Retinal pigment epithelial cell (primary cell): ENCODE measurements at regions not wholly inside any gene's neighbourhood (a gene's known extent, or its start where the extent isn't known, plus 50 kb on each side); places are given as distances from the start of the nearest gene placed in this dataset.
"Not testable (repeated sequence)": the region's sequence is repeated elsewhere in the genome, so short reads cannot be mapped to it uniquely, and the experiment has no call there.

ENCODE experiments used
- DNase-seq: peaks from one replicate; pipeline ENCODE4 v3.0.0-alpha.2; 2010; ENCODE audit warnings: low read depth
- H3K4me3 ChIP-seq: 2 replicates; pipeline ENCODE4 v1.5.1; 2011; ENCODE audit warnings: mild to moderate bottlenecking, low read length, control low read depth, moderate library complexity
- TF ChIP-seq, protein P1 (sequence below): conservative IDR thresholded peaks from 2 replicates; pipeline ENCODE4 v1.5.1; 2011; ENCODE audit warnings: low read depth, low read length, control low read depth, inconsistent platforms

GRCh38 chr5:57066924-57067596 lies 106.8 kb upstream of the GPBP1 start:
- no peak for DNase-seq
- no peak overlapping the region for H3K4me3 ChIP-seq
- TF ChIP-seq, protein P1, sequence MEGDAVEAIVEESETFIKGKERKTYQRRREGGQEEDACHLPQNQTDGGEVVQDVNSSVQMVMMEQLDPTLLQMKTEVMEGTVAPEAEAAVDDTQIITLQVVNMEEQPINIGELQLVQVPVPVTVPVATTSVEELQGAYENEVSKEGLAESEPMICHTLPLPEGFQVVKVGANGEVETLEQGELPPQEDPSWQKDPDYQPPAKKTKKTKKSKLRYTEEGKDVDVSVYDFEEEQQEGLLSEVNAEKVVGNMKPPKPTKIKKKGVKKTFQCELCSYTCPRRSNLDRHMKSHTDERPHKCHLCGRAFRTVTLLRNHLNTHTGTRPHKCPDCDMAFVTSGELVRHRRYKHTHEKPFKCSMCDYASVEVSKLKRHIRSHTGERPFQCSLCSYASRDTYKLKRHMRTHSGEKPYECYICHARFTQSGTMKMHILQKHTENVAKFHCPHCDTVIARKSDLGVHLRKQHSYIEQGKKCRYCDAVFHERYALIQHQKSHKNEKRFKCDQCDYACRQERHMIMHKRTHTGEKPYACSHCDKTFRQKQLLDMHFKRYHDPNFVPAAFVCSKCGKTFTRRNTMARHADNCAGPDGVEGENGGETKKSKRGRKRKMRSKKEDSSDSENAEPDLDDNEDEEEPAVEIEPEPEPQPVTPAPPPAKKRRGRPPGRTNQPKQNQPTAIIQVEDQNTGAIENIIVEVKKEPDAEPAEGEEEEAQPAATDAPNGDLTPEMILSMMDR: no peak

GRCh38 chr5:57067597-57067924 lies 106.3 kb upstream of the GPBP1 start:
- TF ChIP-seq, protein P1: no peak
- no peak overlapping the region for H3K4me3 ChIP-seq
- no peak for DNase-seq

- no peak overlapping the region for H3K4me3 ChIP-seq
- TF ChIP-seq, protein P1: no peak
- DNase-seq: no peak
Measured at GRCh38 chr5:57069115-57069835, 104.6 kb upstream of the GPBP1 start.

DNA sequence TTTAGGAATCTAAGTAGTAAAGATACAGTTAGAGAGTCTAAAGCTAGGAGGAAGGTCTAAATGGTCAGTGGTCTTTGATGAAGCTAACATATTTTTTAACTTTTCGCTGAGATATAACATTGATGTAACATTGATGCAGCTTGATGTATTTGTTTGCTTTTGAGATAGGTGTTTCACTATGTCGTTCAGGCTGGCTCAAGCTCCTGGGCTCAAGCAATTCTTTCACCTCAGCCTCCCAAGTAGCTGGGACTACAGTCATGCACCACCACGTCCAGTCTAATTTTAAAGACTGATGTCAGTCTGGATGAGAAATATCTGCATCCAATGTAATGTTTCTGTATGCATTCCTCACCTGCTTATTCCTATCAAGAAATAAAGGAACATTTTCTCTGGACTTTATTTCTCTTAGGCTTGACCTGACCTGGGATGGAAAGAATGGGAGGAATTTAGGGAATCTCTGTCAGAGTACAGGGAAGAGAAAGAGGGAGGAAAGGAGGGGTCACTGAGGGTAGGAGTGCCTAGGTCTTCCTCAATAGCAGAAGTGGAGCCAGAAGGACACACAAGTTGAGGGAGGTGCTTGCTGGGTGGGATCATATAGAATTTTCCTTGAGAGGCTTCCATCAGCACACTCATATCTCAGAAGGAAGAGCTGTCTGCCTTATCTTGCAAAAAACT lies 101.5 kb upstream of the GPBP1 start:
- H3K4me3 ChIP-seq: no peak overlapping the region
- TF ChIP-seq, protein P1: no peak
- DNase-seq: peak; percentile 5

DNA sequence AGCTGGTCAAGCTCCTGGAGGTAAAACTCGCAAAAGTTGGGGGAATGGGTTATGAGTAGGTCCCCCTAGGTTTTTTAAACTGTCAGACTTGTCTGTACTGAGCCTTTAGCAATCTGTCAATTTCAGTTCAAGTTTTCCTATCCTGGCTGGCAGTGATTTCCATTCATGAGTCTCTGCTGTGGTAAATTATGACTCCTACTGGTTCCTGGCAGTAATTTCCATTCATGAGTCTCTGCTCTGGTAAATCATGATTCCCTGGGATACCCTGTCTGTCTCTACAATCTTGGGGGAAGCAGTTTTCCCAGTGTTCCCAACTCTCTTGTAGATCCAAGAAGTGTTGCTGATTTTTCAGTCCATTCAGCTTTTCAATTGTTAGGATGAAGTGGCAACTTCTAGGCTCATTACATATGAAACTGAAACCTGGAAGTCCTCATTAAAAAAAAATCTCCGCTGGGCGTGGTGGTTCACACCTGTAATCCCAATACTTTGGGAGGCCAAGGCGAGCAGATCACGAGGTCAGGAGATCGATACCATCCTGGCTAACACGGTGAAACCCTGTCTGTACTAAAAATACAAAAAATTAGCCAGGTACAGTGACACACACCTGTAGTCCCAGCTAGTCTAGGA lies 91.3 kb upstream of the GPBP1 start:
- TF ChIP-seq, protein P1: peak; percentile 59
- peak; percentile 2 for DNase-seq
- no peak overlapping the region for H3K4me3 ChIP-seq

- TF ChIP-seq, protein P1: no peak
- DNase-seq: no peak
- no peak overlapping the region for H3K4me3 ChIP-seq
Measured at GRCh38 chr5:57085306-57086081, 88.4 kb upstream of the GPBP1 start.

DNA sequence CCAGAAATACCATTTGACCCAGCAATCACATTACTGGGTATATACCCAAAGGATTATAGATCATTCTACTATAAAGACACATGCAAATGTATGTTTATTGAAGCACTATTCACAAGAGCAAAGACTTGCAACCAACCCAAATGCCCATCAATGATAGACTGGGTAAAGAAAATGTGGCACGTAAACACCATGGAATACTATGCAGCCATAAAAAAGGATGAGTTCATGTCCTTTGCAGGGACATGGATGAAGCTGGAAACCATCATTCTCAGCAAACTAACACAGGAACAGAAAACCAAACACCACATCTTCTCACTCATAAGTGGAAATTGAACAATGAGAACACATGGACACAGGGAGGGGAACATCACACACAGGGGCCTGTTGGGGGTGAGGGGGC lies 85.9 kb upstream of the GPBP1 start:
- DNase-seq, H3K4me3 ChIP-seq: not testable (repeated sequence)
